ENCODE measurements at regions not wholly inside any gene's neighbourhood (a gene's known extent, or its start where the extent isn't known, plus 50 kb on each side); places are given as distances from the start of the nearest gene placed in this dataset.
"Not testable (repeated sequence)": the region's sequence is repeated elsewhere in the genome, so short reads cannot be mapped to it uniquely, and the experiment has no call there.

DNA sequence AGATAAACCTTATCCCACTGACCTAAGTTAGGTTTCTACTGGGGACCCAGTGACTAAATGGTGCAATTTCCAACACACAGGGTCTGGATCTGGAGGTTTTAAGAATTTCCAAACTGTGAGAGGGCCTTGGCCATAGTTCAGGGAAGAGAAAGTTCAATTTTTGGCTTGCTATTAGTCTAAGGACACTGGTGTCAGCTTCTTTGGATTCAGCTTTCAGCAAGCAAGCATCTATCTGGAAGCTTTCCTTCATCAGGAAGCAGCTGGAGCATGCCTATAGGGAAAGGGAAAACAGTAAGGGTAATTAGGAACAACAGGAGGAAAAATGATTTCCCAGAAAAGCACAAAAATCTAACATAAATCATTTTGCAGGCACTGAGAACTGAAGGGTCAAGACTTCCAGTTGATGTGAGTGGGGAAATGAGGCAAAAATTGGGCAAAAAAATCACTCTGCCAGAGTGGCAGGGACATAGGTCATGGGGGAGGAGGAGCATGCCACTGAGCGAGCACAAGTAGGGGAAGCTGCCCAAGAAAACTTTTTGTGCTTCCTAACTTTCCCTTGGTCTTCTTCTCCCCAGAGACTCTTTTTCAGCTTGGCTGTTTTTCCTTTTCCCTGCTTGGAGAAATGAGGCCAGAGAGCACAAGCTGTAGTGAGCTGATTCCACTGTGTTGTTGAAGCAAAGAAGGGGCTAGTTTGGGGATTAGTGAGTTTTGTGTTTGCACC lies 299.6 kb downstream of the FGF10 start:
- no peak for TF ChIP-seq POLR2A (IDR thresholded peaks at IDR 0.05)
- TF ChIP-seq, protein P1, sequence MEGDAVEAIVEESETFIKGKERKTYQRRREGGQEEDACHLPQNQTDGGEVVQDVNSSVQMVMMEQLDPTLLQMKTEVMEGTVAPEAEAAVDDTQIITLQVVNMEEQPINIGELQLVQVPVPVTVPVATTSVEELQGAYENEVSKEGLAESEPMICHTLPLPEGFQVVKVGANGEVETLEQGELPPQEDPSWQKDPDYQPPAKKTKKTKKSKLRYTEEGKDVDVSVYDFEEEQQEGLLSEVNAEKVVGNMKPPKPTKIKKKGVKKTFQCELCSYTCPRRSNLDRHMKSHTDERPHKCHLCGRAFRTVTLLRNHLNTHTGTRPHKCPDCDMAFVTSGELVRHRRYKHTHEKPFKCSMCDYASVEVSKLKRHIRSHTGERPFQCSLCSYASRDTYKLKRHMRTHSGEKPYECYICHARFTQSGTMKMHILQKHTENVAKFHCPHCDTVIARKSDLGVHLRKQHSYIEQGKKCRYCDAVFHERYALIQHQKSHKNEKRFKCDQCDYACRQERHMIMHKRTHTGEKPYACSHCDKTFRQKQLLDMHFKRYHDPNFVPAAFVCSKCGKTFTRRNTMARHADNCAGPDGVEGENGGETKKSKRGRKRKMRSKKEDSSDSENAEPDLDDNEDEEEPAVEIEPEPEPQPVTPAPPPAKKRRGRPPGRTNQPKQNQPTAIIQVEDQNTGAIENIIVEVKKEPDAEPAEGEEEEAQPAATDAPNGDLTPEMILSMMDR (IDR thresholded peaks at IDR 0.05 in 4 of 5, conservative IDR thresholded peaks at IDR 0.05 in 1 of 5), result no peak

DNA sequence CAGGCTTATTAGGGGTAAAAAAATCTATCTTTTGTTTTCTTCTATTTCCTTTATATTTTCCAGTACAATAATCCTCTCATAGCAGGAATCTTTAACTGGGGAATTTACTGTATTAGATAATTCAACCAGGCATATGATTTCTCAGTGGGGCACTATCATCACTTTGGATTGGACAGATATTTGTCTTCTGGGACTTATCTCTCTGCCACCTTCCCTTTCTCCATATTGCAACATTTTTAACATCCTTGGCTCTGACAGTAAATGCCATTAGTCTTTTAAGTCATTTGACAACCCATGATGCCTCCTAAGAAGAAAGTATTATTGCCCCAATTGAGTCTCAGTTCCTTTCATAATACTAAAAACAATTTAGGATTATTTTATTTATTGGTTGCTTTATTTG lies 304.1 kb downstream of the FGF10 start:
- Histone ChIP-seq H3K9me3 (no peaks in the 10 kb centered on the region), H3K27ac (no peak overlapping the region), H3K27me3 (no peaks in the 10 kb centered on the region), H3K36me3 (no peaks in the 10 kb centered on the region), H3K4me3 (no peak overlapping the region), H3K4me1 (no peaks in the 10 kb centered on the region)
- TF ChIP-seq, protein P1 (IDR thresholded peaks at IDR 0.05 in 4 of 5, conservative IDR thresholded peaks at IDR 0.05 in 1 of 5), result no peak
- TF ChIP-seq POLR2A (IDR thresholded peaks at IDR 0.05), result no peak
- in situ Hi-C loops (cut with MboI; ENCODE audit: low sequenced_read_pairs in 4 of 4) (no loop called here), intact Hi-C loops (cut with DNase I; ENCODE audit: low total_unique reads) (no loop called here)
- DNase-seq, result no peak
- ATAC-seq, result no peak

More for the DNA sequence above, 299.6 kb downstream of the FGF10 start:
- in situ Hi-C loops (cut with MboI; ENCODE audit: low sequenced_read_pairs in 4 of 4), result no loop called here
- Histone ChIP-seq H3K9me3 (no peaks in the 10 kb centered on the region), H3K4me3 (no peak overlapping the region), H3K4me1 (no peaks in the 10 kb centered on the region), H3K27me3 (no peaks in the 10 kb centered on the region), H3K27ac (no peak overlapping the region), H3K36me3 (no peaks in the 10 kb centered on the region)
- ATAC-seq, result no peak
- intact Hi-C loops (cut with DNase I; ENCODE audit: low total_unique reads), result no loop called here
- DNase-seq, result no peak

DNA sequence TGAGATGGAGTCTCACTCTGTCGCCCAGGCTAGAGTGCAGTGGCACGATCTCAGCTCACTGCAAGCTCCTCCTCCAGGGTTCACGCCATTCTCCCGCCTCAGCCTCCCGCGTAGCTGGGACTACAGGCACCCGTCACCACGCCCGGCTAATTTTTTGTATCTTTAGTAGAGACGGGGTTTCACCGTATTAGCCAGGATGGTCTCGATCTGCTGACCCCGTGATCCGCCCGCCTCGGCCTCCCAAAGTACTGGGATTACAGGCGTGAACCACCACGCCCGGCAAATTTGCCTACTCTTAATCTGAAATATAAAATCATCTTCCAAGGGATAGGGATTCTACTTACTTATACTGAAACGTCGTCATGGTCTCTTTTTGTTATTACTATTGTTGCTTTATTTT lies 314.7 kb downstream of the FGF10 start:
- H3K27ac ChIP-seq; DNase-seq; intact Hi-C loops (cut with DNase I; ENCODE audit: low total_unique reads); H3K36me3 ChIP-seq; H3K27me3 ChIP-seq; in situ Hi-C loops (cut with MboI; ENCODE audit: low sequenced_read_pairs in 4 of 4); H3K4me1 ChIP-seq; ATAC-seq; H3K9me3 ChIP-seq; H3K4me3 ChIP-seq: not testable (repeated sequence)

DNA sequence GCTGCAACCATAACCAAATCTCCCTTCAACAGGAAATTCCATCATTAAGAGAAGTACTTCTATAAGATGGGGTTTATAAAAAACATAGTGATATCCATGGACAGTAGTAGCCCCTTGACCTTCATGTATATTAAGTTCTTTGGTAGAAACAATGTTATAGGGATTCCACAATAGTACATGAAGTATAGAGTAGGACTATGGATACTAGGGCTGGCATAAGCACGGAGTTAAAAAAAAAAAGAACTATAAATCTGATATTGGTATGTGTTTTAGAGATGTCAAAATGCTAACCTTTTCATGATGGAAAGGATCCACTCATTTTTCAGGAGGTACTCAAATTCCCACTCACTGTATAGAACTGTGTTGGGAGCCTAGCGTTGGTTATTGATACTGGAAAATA lies 337.6 kb downstream of the FGF10 start:
- no peaks in the 10 kb centered on the region for H3K36me3 ChIP-seq
- H3K27me3 ChIP-seq, result no peaks in the 10 kb centered on the region
- in situ Hi-C loops (cut with MboI; ENCODE audit: low sequenced_read_pairs in 4 of 4), result no loop called here
- H3K9me3 ChIP-seq, result no peaks in the 10 kb centered on the region
- no peak for TF ChIP-seq POLR2A (IDR thresholded peaks at IDR 0.05)
- TF ChIP-seq, protein P1 (IDR thresholded peaks at IDR 0.05 in 4 of 5, conservative IDR thresholded peaks at IDR 0.05 in 1 of 5), result no peak
- ATAC-seq, result no peak
- H3K27ac ChIP-seq, result no peak overlapping the region
- no peak overlapping the region for H3K4me3 ChIP-seq
- no peak for DNase-seq
- no peaks in the 10 kb centered on the region for H3K4me1 ChIP-seq
- intact Hi-C loops (cut with DNase I; ENCODE audit: low total_unique reads), result no loop called here

DNA sequence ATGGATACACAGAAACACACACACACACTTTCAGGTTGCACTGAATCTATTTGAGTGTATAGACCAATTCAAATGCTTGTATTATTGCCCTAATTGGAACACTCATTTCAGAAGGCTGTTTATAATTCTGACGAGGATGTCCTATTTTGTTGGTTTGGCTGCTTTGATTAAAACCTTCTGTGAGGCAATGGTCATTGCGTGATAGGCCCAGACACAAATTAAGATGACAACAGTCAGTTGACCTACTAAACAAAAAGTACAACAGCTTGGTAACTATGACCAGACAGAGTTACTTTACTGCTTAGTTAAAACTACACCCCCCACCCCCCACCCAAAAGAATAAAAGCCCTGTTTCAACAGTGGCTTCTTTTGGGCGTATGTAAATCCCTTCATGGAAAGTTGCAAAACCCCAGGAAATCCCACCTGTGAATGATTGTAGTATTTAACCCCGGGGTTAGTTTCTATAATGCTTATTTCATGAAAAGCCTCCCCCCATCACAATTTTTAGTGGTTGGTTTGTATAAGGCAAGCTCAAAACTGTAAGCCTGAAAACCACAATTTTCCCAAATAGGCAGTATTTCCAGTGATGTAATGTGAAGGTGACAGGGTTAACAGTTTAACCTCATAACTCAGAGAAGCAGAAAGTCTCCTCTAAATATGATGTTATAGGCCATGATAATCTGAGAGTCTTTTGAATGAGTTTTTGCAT lies 340.8 kb downstream of the FGF10 start:
- in situ Hi-C loops (cut with MboI; ENCODE audit: low sequenced_read_pairs in 4 of 4), result no loop called here
- intact Hi-C loops (cut with DNase I; ENCODE audit: low total_unique reads), result loop anchor here (10.0 kb wide), 1 partner anchor 274 kb away; no protein-coding TSS in a partner anchor
- Histone ChIP-seq H3K27me3 (no peaks in the 10 kb centered on the region), H3K9me3 (no peaks in the 10 kb centered on the region), H3K4me1 (no peaks in the 10 kb centered on the region), H3K36me3 (no peaks in the 10 kb centered on the region), H3K27ac (peak overlapping the region in 1 of 4 donors; percentile 5), H3K4me3 (no peak overlapping the region)
- DNase-seq (no peak), ATAC-seq (no peak)
- TF ChIP-seq, protein P1 (IDR thresholded peaks at IDR 0.05 in 4 of 5, conservative IDR thresholded peaks at IDR 0.05 in 1 of 5), result no peak
- TF ChIP-seq POLR2A (IDR thresholded peaks at IDR 0.05), result no peak

Data from gastrocnemius medialis (tissue), 4 donors.